MM.1S (cell line): ENCODE measurements at regions not wholly inside any gene's neighbourhood (a gene's known extent, or its start where the extent isn't known, plus 50 kb on each side); places are given as distances from the start of the nearest gene placed in this dataset.

Source experiments
- DNase-seq: peaks from one replicate; pipeline ENCODE4 v3.0.0-alpha.2; 2015
- H2AFZ ChIP-seq: fragments of 300-600 bp; sonication (generic); 2 replicates; pipeline ENCODE4 v1.6.0; 2016; ENCODE audit warnings: antibody characterized with exemption, low read length
- H3F3A ChIP-seq: fragments of 300-600 bp; sonication (generic); 2 replicates; pipeline ENCODE4 v1.6.1; 2016; ENCODE audit warnings: mild to moderate bottlenecking, antibody characterized with exemption, low read length, moderate library complexity, mixed read lengths; ENCODE audit not compliant: insufficient read depth
- H3K27ac ChIP-seq: fragments of 300-600 bp; sonication (generic); 2 replicates; pipeline ENCODE4 v1.5.1; 2016; ENCODE audit warnings: mild to moderate bottlenecking, low read length
- H3K27me3 ChIP-seq: fragments of 300-600 bp; sonication (generic); replicated peaks from 2 replicates; pipeline ENCODE4 v1.6.0; 2016; ENCODE audit warnings: low read length; ENCODE audit not compliant: insufficient read depth
- H3K36me3 ChIP-seq: fragments of 300-600 bp; sonication (generic); replicated peaks from 2 replicates; pipeline ENCODE4 v1.6.1; 2016; ENCODE audit warnings: mild to moderate bottlenecking, low read length, mixed read lengths; ENCODE audit not compliant: insufficient read depth
- H3K4me1 ChIP-seq: fragments of 300-600 bp; sonication (generic); 2 replicates; pipeline ENCODE4 v1.6.1; 2016; ENCODE audit warnings: low read length, mixed read lengths
- H3K4me2 ChIP-seq: fragments of 300-600 bp; sonication (generic); 2 replicates; pipeline ENCODE4 v1.6.0; 2016; ENCODE audit warnings: low read depth, low read length
- H3K4me3 ChIP-seq: fragments of 300-600 bp; sonication (generic); 2 replicates; pipeline ENCODE4 v1.5.1; 2016; ENCODE audit warnings: low read length, mixed read lengths
- H3K79me2 ChIP-seq: fragments of 300-600 bp; sonication (generic); 2 replicates; pipeline ENCODE4 v1.6.1; 2016; ENCODE audit warnings: mixed run types, low read length, mixed read lengths
- H3K9ac ChIP-seq: fragments of 300-600 bp; sonication (generic); 2 replicates; pipeline ENCODE4 v1.6.1; 2016; ENCODE audit warnings: low read length, mixed read lengths
- H3K9me2 ChIP-seq: fragments of 300-600 bp; sonication (generic); replicated peaks from 2 replicates; pipeline ENCODE4 v1.6.1; 2016; ENCODE audit warnings: mild to moderate bottlenecking, low read length, mixed read lengths; ENCODE audit not compliant: insufficient read depth
- H3K9me3 ChIP-seq: fragments of 300-600 bp; sonication (generic); replicated peaks from 2 replicates; pipeline ENCODE4 v1.6.1; 2016; ENCODE audit warnings: mild to moderate bottlenecking, low read length, mixed read lengths; ENCODE audit not compliant: insufficient read depth
- H4K20me1 ChIP-seq: fragments of 300-600 bp; sonication (generic); 2 replicates; pipeline ENCODE4 v1.6.1; 2016; ENCODE audit warnings: mild to moderate bottlenecking, low read length, moderate library complexity, mixed read lengths; ENCODE audit not compliant: insufficient read depth
- CTCF ChIP-seq: fragments of 300-600 bp; sonication (generic); IDR thresholded peaks from 2 replicates; pipeline ENCODE4 v1.5.1; 2016; ENCODE audit warnings: antibody characterized with exemption, low read length, mixed read lengths
- EZH2 ChIP-seq: fragments of 300-600 bp; sonication (generic); optimal IDR thresholded peaks from 2 replicates; pipeline ENCODE3; 2017; ENCODE audit warnings: low read depth, mild to moderate bottlenecking, antibody characterized with exemption, low read length, mixed read lengths
- EZH2phosphoT487 ChIP-seq: fragments of 300-600 bp; sonication (generic); IDR thresholded peaks from 2 replicates; pipeline ENCODE4 v1.6.1; 2018; ENCODE audit warnings: antibody characterized with exemption, low read length

DNA sequence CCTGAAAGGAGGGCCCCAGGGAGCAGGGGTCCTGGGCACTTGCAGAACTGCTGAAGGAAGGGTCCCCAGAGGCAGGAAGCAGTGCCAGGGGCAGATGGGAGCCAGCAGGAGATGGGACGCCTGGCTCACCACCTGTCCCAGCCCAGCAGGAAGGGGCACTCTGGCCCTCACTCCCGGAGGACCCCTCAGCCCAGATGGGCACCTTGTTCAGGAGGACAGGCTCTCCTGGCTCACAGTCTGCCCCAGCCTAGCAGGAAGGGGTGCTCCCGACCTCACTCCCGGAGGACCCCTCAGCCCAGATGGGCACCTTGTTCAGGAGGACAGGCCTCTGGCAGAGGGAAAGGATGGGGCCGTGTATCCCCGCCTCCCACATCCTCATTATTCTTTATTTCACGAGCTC is 331.4 kb upstream of the SHH start:
- Histone ChIP-seq H3K4me2 (no peak overlapping the region), H3K9me3 (no peaks in the 10 kb centered on the region), H3K9ac (no peak overlapping the region), H4K20me1 (no peaks in the 10 kb centered on the region), H3K9me2 (no peaks in the 10 kb centered on the region), H3K36me3 (no peaks in the 10 kb centered on the region), H3F3A (no peaks in the 10 kb centered on the region), H3K79me2 (no peaks in the 10 kb centered on the region), H3K4me3 (no peak overlapping the region), H3K27me3 (peaks cover 42% of the 10 kb centered on the region), H3K27ac (no peak overlapping the region), H2AFZ (no peak overlapping the region), H3K4me1 (no peaks in the 10 kb centered on the region)
- no peak for DNase-seq
- TF ChIP-seq EZH2phosphoT487 (no peak), EZH2 (no peak), CTCF (no peak)

DNA sequence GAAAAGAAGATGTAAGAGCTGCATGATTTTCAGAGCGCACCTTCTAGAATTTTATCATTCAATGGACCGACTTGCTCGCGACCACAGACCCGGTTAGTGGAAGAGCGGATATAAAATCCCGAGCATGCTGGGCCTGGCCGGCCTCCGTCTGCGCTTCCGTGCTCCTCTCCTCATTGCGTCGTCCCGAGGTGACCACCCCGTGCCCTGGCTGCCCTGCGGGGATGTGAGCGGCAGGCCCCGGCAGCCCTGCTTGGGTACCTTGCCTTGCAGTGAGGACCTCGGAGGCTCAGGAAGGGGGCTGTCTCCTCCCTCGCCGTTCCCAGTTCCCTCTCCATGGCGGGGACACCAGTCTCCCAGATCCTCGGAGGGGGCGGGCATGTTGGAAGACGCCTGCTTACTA is 330.9 kb upstream of the SHH start:
- TF ChIP-seq EZH2phosphoT487, result no peak
- no peak for TF ChIP-seq EZH2
- TF ChIP-seq CTCF, result no peak
- Histone ChIP-seq H3K9ac (no peak overlapping the region), H3K9me2 (no peaks in the 10 kb centered on the region), H3K27me3 (peaks cover 41% of the 10 kb centered on the region), H3F3A (no peaks in the 10 kb centered on the region), H3K4me2 (no peak overlapping the region), H3K27ac (no peak overlapping the region), H3K4me1 (no peaks in the 10 kb centered on the region), H2AFZ (no peak overlapping the region), H3K9me3 (no peaks in the 10 kb centered on the region), H4K20me1 (no peaks in the 10 kb centered on the region), H3K36me3 (no peaks in the 10 kb centered on the region), H3K79me2 (no peaks in the 10 kb centered on the region), H3K4me3 (no peak overlapping the region)
- no peak for DNase-seq

GRCh38 chr7:156141941-156142340 is 329.7 kb upstream of the SHH start:
- Histone ChIP-seq H3K9ac (no peak overlapping the region), H3K4me1 (no peaks in the 10 kb centered on the region), H2AFZ (no peak overlapping the region), H3F3A (no peaks in the 10 kb centered on the region), H3K9me2 (no peaks in the 10 kb centered on the region), H3K4me2 (no peak overlapping the region), H3K27me3 (peaks cover 41% of the 10 kb centered on the region), H3K36me3 (no peaks in the 10 kb centered on the region), H4K20me1 (no peaks in the 10 kb centered on the region), H3K79me2 (no peaks in the 10 kb centered on the region), H3K27ac (no peak overlapping the region), H3K9me3 (no peaks in the 10 kb centered on the region), H3K4me3 (no peak overlapping the region)
- DNase-seq, result no peak
- TF ChIP-seq CTCF (no peak), EZH2phosphoT487 (no peak)
